A172 (cell line): ENCODE measurements at regions not wholly inside any gene's neighbourhood (a gene's known extent, or its start where the extent isn't known, plus 50 kb on each side); places are given as distances from the start of the nearest gene placed in this dataset.

ENCODE experiments used
- DNase-seq: peaks from one replicate; pipeline ENCODE4 v3.0.0-alpha.2; 2015; ENCODE audit warnings: low spot score

GRCh38 chr12:102539651-102540553 lies 59.5 kb upstream of the IGF1 start:
- DNase-seq: peak; percentile 95

DNA sequence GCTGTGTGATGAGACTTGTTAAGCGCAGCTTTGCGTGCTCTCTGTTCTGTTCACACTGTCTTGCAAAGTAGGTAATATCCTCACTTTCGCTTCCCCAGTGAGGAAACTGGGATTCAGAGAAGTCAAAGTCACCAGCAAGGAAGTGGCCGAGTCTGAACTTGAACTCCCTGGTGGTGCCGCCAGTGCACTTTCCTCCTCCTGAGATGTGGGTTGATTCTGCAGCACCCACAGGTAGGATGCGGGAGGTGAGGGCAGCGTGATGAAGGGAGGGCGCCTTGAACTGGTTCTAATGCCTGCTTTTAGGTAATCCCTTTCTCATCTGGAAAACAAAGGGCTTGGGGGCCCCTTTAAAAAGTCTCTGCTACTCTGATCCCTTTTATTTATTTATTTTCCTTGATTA lies 54.9 kb upstream of the IGF1 start:
- DNase-seq: no peak

GRCh38 chr12:102534899-102535298 lies 54.5 kb upstream of the IGF1 start:
- DNase-seq: no peak

- no peak for DNase-seq
Observed at GRCh38 chr12:102533483-102534215, 53.3 kb upstream of the IGF1 start.
